Lower leg skin (tissue), 4 donors: ENCODE measurements at regions not wholly inside any gene's neighbourhood (a gene's known extent, or its start where the extent isn't known, plus 50 kb on each side); places are given as distances from the start of the nearest gene placed in this dataset.

Source experiments
- DNase-seq, 2 donors: peaks; one replicate each; pipeline ENCODE4 v3.0.0-alpha.2; 2019; ENCODE audit warnings: low spot score in 2 of 2
- H3K4me3 ChIP-seq: fragments of 200-600 bp; sonication (generic); 2 replicates; pipeline ENCODE4 v1.5.1; 2017; ENCODE audit warnings: mild to moderate bottlenecking, low read depth; ENCODE audit not compliant: poor library complexity, severe bottlenecking
- CTCF ChIP-seq, 3 donors: fragments of 450-650 bp; IDR thresholded peaks; one replicate each; pipeline ENCODE4 v1.5.1; 2016; ENCODE audit warnings: antibody characterized with exemption in 3 of 3, mild to moderate bottlenecking in 3 of 3, moderate library complexity in 2 of 3
- POLR2A ChIP-seq, 2 donors: fragments of 450-650 bp; IDR thresholded peaks; one replicate each; pipeline ENCODE4 v1.6.1; 2016 to 2017; ENCODE audit warnings: antibody characterized with exemption in 2 of 2, mild to moderate bottlenecking in 1 of 2, moderate library complexity in 1 of 2
- WGBS, 2 donors: methylation state at CpG; one replicate each; pipeline ENCODE4 v1.1.5; 2018; 5-methylcytosine and 5-hydroxymethylcytosine counted together
- intact Hi-C: fragments of 100-400 bp; cut with DNase I; formaldehyde crosslinking; loops from one replicate; pipeline ENCODE4 v1.15.0; 2023; ENCODE audit warnings: low total_unique reads

- TF ChIP-seq POLR2A (IDR thresholded peaks at IDR 0.05) = no peak
- no peak for DNase-seq
- H3K4me3 ChIP-seq = no peak overlapping the region
- WGBS, 2 donors = 78 to 79% methylated on average over 7 of the region's 7 CpGs
- intact Hi-C loops = no loop called here
These were observed 147.4 kb downstream of the TFCP2L1 start for GRCh38 chr2:121137571-121137970.

GRCh38 chr2:121140734-121141133 lies 144.3 kb downstream of the TFCP2L1 start:
- intact Hi-C loops = no loop called here
- no peak for DNase-seq
- no peak overlapping the region for H3K4me3 ChIP-seq
- TF ChIP-seq POLR2A (IDR thresholded peaks at IDR 0.05) (no peak), CTCF (IDR thresholded peaks at IDR 0.05) (no peak)
- 90 to 92% methylated on average over 3 of the region's 3 CpGs for WGBS, 2 donors

GRCh38 chr2:121142452-121142851 lies 142.6 kb downstream of the TFCP2L1 start:
- H3K4me3 ChIP-seq = no peak overlapping the region
- 85 to 95% methylated on average over 2 of the region's 2 CpGs for WGBS, 2 donors
- TF ChIP-seq CTCF (IDR thresholded peaks at IDR 0.05) (no peak), POLR2A (IDR thresholded peaks at IDR 0.05) (no peak)
- intact Hi-C loops = no loop called here
- no peak for DNase-seq

GRCh38 chr2:121144111-121144510 lies 140.9 kb downstream of the TFCP2L1 start:
- intact Hi-C loops = no loop called here
- TF ChIP-seq POLR2A (IDR thresholded peaks at IDR 0.05) (no peak), CTCF (IDR thresholded peaks at IDR 0.05) (no peak)
- no peak overlapping the region for H3K4me3 ChIP-seq
- 78 to 84% methylated on average over 7 of the region's 7 CpGs for WGBS, 2 donors
- DNase-seq = no peak

GRCh38 chr2:121146630-121147029 lies 138.4 kb downstream of the TFCP2L1 start:
- 94 to 96% methylated on average over 5 of the region's 5 CpGs for WGBS, 2 donors
- intact Hi-C loops = no loop called here
- peak in 1 of 2 donors; percentile 13 for DNase-seq
- H3K4me3 ChIP-seq = no peak overlapping the region
- no peak for TF ChIP-seq CTCF (IDR thresholded peaks at IDR 0.05)
- TF ChIP-seq POLR2A (IDR thresholded peaks at IDR 0.05) = no peak

- H3K4me3 ChIP-seq = no peak overlapping the region
- DNase-seq = no peak
- 85 to 88% methylated on average over 1 of the region's 1 CpG for WGBS, 2 donors
- intact Hi-C loops = no loop called here
- no peak for TF ChIP-seq CTCF (IDR thresholded peaks at IDR 0.05)
- no peak for TF ChIP-seq POLR2A (IDR thresholded peaks at IDR 0.05)
These were observed 137.2 kb downstream of the TFCP2L1 start for GRCh38 chr2:121147766-121148165.
